LNCAP (cell line): ENCODE measurements at regions not wholly inside any gene's neighbourhood (a gene's known extent, or its start where the extent isn't known, plus 50 kb on each side); places are given as distances from the start of the nearest gene placed in this dataset.

Experiments used
- TF ChIP-seq, protein P1 (sequence below): fragments of 450-650 bp; IDR thresholded peaks from 2 replicates; pipeline ENCODE4 v1.5.1; 2017; ENCODE audit warnings: mild to moderate bottlenecking

- TF ChIP-seq, protein P1, sequence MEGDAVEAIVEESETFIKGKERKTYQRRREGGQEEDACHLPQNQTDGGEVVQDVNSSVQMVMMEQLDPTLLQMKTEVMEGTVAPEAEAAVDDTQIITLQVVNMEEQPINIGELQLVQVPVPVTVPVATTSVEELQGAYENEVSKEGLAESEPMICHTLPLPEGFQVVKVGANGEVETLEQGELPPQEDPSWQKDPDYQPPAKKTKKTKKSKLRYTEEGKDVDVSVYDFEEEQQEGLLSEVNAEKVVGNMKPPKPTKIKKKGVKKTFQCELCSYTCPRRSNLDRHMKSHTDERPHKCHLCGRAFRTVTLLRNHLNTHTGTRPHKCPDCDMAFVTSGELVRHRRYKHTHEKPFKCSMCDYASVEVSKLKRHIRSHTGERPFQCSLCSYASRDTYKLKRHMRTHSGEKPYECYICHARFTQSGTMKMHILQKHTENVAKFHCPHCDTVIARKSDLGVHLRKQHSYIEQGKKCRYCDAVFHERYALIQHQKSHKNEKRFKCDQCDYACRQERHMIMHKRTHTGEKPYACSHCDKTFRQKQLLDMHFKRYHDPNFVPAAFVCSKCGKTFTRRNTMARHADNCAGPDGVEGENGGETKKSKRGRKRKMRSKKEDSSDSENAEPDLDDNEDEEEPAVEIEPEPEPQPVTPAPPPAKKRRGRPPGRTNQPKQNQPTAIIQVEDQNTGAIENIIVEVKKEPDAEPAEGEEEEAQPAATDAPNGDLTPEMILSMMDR: no peak
These were observed 1767.2 kb upstream of the RAG2 start for GRCh38 chr11:38365274-38365673.

DNA sequence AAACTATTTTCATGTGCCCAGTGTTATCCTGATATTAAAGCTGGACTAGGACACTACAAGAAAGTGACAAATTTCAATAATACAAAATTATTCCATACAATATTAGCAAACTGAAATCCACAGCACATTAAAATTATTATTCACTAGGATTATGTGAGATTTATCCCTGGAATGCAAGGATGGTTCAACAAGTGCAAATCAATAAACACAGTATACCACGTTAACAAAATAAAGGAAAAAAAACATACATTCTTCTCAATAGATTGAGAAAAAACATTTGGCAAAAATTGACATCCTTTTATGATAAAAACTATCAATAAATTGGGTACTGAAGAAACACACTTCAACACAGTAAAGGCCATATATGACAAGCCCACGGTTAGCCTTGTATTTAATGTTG lies 1758.2 kb upstream of the RAG2 start:
- TF ChIP-seq, protein P1: no peak

GRCh38 chr11:38345286-38345685 lies 1747.2 kb upstream of the RAG2 start:
- TF ChIP-seq, protein P1: no peak

DNA sequence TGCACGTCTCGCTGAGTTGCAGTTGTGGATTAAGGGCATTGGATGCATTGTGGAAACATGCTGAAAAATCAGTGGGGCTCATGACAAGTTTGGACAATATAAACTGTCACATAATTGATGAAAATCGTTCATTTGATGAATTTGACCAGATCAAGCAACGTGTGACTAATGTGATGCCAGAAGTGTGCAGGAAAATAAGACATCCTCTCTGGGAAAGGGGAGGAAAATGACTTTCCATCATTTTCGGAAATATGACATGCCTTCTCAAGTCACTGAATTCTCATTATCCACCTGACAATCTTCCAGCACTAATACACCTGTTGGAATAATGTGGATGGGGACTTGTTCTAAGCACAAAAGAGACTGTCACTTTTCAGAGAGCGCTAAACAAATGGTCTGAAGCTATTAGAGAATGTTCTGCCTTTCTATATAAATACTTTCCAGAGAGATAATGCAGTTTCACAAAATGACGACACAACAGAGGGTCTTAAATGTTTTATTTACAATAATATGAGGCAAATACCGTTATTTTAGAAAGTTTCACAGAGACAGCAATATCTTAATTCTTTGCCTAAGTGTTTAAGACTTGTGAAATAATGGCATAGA lies 1741.9 kb upstream of the RAG2 start:
- TF ChIP-seq, protein P1: no peak

- TF ChIP-seq, protein P1: no peak
These were observed 1734.0 kb upstream of the RAG2 start for GRCh38 chr11:38332046-38332445.

GRCh38 chr11:38330578-38330977 lies 1732.5 kb upstream of the RAG2 start:
- TF ChIP-seq, protein P1: no peak

DNA sequence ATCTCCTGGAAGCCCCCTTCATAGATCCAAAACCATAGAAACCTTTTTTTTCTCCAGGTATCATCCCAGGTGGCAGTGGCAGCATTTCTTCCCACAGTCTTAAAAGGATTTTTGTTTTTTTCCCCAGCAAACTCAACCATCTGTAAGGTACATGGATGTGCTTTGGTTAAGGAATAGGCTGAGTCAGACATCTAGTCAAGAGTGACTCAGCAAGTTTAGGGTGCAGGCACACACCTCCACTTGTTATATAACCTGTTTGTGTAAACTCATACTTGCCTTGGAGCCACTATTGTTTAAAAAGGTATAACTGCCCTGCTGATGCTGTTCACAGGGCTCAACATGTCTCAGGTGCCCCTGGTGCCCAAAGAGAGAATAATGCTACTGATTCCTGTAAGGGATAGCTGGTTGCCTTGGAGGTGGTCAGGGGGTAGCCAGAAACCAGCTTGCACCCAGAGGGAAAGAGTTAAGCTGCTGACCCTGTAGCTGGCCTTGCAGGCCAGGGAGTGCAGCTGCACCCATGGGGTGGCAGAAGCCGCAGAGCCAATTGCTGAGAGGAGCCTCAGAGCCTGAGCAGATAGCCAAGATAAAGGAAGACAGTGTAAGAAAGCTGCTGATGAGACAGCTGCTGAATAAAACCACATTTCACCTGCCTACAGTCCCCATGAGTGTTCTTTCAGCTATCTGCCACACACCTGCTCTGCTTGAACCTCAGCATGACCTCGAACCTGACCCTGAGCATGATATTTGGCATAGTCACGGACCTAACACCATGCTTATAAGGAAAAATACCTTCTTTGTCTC lies 1726.1 kb upstream of the RAG2 start:
- TF ChIP-seq, protein P1: no peak
